HUDEP-2 (cell line): ENCODE measurements at regions not wholly inside any gene's neighbourhood (a gene's known extent, or its start where the extent isn't known, plus 50 kb on each side); places are given as distances from the start of the nearest gene placed in this dataset.
A peak's percentile ranks its signal among the peaks of the same experiment; 100 is the strongest.
"Not testable (repeated sequence)": the region's sequence is repeated elsewhere in the genome, so short reads cannot be mapped to it uniquely, and the experiment has no call there.

Experiments used
- DNase-seq, 76 experiments: peaks; one replicate each; lab custom pipeline; 2025; ENCODE audit not compliant: unreplicated experiment in 76 of 76; lab: John Stamatoyannopoulos, UW

DNA sequence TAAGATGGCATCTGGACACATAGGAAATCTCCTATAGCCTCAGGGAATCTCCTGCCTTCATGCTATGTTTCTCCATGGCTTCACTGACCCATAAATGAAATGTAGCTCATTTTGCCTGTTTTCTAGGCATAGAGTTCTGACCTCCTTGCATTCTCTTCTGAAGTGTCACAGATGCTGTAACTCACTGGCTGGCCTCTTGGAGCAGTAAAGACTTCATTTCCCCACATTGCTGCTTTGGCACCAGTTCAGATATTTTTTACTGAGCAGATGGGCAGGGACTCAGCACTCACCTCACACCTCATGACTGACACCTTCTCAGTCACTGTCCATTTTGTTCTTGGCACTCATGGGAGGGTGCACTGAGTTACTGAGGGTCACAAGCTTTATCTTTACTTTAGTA, 286.7 kb upstream of the TGFBR2 start:
- peak in 10 of 76 experiments; percentile 0 to 32 (median 12) for DNase-seq

DNA sequence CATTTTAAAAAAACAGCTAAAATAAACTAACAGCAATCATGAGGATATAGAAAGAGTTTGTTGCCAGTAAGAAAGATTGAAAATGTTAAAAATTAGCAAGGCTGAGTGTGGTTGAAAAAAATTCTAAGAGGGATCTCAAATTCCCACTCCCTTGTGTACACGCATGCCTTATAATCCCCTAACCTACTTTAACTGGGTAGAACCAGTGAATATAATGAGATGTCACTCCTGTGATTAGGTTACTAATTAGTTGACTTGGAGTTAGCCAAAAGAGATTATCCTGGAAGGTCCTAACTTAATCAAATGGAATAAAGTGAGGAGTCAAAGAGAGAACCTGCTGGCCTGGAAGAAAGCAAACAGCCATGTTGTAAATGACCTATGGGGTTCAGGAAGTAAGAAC, 286.0 kb upstream of the TGFBR2 start:
- DNase-seq: no peak

DNA sequence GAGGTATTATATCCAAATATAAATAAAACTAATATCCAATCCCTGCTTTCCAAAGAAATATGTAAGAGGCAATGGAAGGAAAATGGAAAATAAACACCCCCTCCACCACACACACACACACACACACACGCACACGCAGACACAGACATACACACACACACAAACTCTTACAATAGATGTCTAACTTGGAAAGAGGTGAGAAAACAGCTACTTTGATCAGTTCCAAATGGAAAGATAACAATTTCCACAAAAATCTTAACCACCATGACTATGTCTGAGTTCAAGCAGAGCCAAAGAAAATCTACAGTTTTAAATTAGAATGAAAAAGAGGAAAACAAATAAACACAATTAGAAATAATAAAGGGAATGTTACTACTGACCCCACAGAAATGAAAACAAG, 285.3 kb upstream of the TGFBR2 start:
- DNase-seq: no peak

DNA sequence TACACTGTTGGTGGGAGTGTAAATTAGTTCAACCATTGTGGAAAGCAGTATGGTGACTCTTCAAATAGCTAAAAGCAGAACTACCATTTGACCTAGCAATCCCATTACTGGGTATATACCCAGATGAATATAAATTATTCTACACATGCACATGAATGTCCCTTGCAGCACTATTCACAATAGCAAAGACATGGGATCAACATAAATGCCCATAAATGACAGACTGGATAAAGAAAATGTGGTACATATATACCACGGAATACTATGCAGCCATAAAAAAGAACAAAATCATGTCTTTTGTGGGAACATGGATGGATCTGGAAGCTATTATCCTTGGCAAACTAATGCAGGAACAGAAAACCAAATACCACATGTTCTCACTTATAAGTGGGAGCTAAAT, 282.8 kb upstream of the TGFBR2 start:
- not testable (repeated sequence) for DNase-seq

DNA sequence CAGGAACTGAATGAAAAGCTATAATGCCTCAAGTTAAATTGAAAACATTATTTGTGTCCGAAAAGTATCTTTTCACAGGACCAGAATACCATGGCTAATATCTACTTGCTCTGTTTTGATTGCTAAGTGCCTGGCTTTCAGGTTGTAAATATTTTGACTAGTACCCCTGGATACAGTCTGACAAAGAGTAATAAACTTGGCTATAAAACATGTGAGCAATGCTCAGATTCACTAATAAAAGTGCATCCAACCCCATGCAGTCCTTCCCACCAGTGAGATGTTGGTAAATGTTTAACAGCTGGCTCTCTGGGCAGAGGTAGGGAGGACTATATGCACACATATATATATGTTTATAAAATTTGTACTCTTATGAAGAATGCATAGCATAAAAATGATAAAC, 281.8 kb upstream of the TGFBR2 start:
- no peak for DNase-seq

DNA sequence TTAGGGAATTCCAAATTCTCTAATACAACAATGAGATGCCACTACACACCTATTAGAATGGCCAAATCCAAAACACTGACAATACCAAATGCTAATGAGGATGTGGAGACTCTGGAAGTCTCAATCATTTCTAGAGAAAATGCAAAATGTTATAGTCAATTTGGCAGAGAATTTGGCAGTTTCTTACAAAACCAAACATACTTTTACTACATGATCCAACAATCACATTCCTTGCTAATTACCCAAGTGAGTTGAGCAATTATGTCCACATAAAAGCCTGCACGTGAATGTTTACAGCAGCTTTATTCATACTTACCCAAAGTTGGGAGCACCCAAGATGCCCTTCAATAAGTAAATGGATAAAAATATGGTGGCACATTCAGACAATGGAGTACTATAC, 278.4 kb upstream of the TGFBR2 start:
- DNase-seq: not testable (repeated sequence)

- DNase-seq: not testable (repeated sequence)
Observed at GRCh38 chr3:30328935-30329334, 277.5 kb upstream of the TGFBR2 start.

- no peak for DNase-seq
Observed at GRCh38 chr3:30331519-30331918, 274.9 kb upstream of the TGFBR2 start.

- no peak for DNase-seq
Observed at GRCh38 chr3:30332196-30333021, 274.0 kb upstream of the TGFBR2 start.

DNA sequence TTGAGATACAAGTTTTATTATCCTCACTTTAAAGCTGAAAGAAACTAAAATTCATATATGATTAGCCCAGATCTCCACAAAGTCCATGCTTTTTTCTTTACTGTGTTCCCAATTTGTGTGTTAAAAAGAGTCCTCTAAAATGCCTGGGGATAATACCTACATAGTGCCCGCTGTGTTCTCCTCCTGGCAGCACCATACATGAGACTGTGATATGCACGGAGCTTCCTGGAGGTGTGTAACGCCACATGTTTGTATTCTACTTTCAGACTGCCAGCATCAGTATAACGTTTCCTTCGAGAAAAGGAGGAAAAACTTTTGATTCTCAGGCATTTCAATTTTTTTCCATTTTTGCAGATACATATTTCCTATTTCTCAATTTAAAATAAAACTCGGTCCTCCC, 273.3 kb upstream of the TGFBR2 start:
- DNase-seq: no peak

DNA sequence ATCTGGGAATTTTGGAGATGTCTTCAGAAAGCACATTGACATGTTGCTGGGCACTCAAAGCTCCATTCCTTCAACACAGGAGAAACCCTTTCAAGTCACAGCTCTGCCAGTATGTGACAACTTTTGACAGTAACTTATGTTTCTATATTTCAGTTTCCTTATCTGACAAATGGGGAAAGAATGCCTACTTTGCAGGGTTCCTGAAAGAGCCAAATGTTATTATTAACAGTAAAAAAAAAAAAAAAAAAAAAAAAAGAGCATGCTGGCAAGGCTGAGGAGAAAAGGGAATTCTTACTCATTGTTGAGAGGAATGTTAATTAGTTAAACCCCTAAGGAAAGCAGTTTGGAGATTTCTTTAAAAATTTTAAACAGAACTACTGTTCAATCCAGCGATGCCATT, 272.5 kb upstream of the TGFBR2 start:
- DNase-seq: no peak

GRCh38 chr3:30340500-30340899, 265.9 kb upstream of the TGFBR2 start:
- DNase-seq: no peak

- DNase-seq: no peak
Observed at GRCh38 chr3:30341079-30341478, 265.3 kb upstream of the TGFBR2 start.

- DNase-seq: no peak
Observed at GRCh38 chr3:30341851-30342250, 264.6 kb upstream of the TGFBR2 start.

DNA sequence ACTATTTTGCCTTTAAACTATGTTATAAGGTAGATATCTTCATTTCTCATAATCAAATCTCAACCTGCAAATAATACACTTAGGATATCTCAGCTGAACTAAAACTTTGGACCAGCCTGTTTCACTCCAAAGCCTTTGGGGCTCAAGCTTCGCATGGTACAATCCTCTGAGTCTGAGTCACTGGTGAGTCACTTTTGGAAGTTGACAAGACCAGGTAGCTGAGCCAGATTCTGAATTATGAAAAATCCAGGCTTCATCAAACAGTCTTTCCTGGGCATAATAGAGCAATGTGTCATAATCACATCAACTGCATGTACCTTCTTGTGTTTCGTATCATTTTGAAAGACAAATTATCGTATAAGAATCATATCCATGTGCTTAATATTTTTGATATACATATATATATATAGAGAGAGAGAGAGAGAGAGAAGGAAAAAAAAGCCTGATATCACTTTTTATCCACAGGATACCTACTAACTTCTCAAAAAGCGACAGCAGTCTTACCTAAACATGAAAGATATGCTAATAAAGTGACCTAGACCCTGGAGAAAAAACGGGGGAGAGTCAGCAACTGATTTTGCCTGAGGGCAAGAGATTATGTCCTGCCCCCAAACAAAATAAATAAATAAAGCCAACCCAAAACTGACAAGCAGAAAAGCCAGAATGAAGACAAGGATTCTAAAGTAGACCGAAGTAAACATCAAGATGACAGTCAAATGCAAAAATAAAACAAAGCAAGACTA, 263.9 kb upstream of the TGFBR2 start:
- no peak for DNase-seq

DNA sequence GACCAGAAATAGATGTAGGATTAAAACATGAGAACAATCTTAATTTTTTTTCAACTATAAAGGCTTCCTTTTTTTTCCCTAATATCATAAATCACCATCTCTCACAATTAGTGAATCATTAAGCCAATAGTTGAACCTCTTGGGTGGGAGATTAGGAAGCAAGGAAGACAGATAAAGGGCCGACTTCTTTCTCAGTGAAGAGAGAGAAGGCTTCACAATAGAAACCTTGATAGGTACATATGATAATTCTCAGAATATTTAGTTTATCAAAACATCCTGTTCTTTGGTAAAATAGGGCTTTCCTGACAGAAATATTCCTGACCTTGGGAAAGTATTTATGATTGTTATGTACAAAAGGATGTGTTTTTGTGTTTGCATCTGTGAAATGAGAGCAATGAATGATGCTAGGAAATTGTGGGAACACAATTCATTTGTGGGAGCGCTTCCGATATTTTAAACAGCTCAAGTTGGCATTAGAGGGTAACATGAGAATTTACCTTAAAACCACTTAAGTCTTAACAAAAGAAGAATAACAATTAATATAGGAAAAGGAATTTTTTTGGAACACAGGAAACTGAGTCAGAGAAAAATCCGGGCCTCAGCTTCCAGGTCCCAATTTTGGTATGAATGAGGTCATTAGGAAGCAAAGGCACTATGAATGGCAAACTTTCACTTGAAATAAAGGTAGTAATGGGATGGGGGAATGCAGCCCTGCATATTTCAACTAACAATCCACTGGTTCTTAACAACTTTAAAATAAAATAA, 263.2 kb upstream of the TGFBR2 start:
- DNase-seq: no peak

DNA sequence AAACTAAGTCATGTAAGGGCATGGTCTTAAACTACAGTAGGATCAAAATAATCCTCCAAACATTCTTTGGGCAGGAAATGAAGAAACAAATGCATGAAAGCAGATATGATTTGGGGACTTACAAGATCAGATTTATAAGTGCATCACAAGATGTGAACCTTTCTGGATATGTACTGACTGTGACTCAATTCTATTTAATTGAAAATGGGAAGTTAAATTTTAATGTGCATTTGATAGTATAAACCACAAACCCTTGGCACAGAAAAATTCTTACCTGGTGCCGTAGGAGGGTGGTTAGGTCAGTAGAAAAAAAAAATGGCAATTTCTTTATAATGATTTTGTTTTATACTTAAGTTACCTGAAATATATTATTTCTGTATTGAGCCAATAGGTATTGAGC, 262.5 kb upstream of the TGFBR2 start:
- DNase-seq: no peak

GRCh38 chr3:30344288-30344687, 262.1 kb upstream of the TGFBR2 start:
- no peak for DNase-seq

DNA sequence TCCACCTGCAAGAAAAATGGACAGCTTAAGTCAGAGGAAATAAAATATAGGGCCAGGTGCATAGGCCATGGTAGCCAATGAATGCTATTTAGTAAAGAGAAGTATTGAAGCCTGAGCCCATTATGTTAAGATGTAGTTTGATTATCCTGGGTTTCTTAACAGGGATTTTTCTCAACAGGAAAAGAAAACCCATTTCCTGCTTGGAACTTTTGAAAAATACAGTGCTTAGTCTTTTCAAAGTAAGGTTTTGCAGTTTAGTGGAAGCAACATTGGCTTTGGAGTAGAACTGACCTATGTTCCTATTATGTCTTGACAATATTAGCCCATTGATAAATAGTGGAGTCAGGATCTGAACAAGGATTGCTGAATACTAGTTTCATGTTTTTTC, 259.5 kb upstream of the TGFBR2 start:
- DNase-seq: no peak

GRCh38 chr3:30347679-30348216, 258.7 kb upstream of the TGFBR2 start:
- no peak for DNase-seq

- DNase-seq: no peak
Observed at GRCh38 chr3:30349507-30349906, 256.9 kb upstream of the TGFBR2 start.
